ENCODE measurements at regions not wholly inside any gene's neighbourhood (a gene's known extent, or its start where the extent isn't known, plus 50 kb on each side); places are given as distances from the start of the nearest gene placed in this dataset.

- 38 to 79% (median 65%) methylated on average over 1 to 2 of the region's 2 CpGs for WGBS, 5 donors
- Histone ChIP-seq H3K27me3 (replicated peaks in 1 of 7) (no peaks in the 10 kb centered on the region), H3K36me3 (no peaks in the 10 kb centered on the region), H3K4me3 (no peak overlapping the region), H3K27ac (no peak overlapping the region), H3K4me1 (peaks cover 0 to 34% (median 12%) of the 10 kb centered on the region in 6 donors), H3K9me3 (no peaks in the 10 kb centered on the region)
- no peak for TF ChIP-seq POLR2A (IDR thresholded peaks at IDR 0.05)
- TF ChIP-seq POLR2AphosphoS5 (IDR thresholded peaks at IDR 0.05) = no peak
- TF ChIP-seq, protein P1, sequence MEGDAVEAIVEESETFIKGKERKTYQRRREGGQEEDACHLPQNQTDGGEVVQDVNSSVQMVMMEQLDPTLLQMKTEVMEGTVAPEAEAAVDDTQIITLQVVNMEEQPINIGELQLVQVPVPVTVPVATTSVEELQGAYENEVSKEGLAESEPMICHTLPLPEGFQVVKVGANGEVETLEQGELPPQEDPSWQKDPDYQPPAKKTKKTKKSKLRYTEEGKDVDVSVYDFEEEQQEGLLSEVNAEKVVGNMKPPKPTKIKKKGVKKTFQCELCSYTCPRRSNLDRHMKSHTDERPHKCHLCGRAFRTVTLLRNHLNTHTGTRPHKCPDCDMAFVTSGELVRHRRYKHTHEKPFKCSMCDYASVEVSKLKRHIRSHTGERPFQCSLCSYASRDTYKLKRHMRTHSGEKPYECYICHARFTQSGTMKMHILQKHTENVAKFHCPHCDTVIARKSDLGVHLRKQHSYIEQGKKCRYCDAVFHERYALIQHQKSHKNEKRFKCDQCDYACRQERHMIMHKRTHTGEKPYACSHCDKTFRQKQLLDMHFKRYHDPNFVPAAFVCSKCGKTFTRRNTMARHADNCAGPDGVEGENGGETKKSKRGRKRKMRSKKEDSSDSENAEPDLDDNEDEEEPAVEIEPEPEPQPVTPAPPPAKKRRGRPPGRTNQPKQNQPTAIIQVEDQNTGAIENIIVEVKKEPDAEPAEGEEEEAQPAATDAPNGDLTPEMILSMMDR (IDR thresholded peaks at IDR 0.05 in 8 of 11, conservative IDR thresholded peaks at IDR 0.05 in 3 of 11) = no peak
- intact Hi-C loops (cut with DNase I; ENCODE audit: low total_unique reads) = no loop called here
- no peak for DNase-seq
These were observed 263.3 kb upstream of the KLF6 start for GRCh38 chr10:4048236-4048864.

DNA sequence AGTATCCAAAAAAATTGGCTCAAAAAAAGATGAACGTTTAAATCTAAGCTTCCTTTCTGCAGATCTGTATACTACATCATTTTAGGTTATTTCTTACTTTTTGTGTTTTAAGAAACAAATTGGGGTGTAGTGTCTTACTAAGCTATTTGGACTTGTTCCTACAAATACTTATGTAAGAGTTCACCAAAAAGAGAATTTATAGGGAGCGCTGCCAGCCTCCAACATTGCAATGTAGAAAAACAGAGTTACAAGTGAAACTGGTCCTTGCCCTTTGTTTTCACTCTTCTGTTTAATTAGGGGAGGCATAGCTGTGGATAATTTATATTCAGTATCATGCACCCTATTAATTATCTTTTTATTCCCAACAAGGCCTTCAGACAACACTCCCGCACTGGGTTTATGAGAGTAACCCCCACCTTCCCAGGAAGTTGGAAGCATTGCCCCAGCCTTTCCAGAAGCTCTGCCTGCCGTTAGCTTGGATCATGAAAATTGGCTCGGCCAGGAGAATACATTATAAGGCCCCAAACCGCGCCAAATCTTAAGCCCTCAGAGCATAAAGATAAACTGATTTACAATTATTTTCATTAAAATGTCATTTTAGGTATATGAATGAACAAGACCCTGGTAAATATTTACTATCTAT lies 261.8 kb upstream of the KLF6 start:
- Histone ChIP-seq H3K36me3 (no peaks in the 10 kb centered on the region), H3K9me3 (peaks cover 0 to 10% (median 5%) of the 10 kb centered on the region in 8 donors), H3K27ac (no peak overlapping the region), H3K4me1 (peaks cover 0 to 29% (median 13%) of the 10 kb centered on the region in 6 donors), H3K4me3 (no peak overlapping the region), H3K27me3 (replicated peaks in 1 of 7) (no peaks in the 10 kb centered on the region)
- WGBS, 5 donors = 73 to 87% (median 83%) methylated on average over 7 of the region's 7 CpGs
- TF ChIP-seq POLR2AphosphoS5 (IDR thresholded peaks at IDR 0.05) (no peak), POLR2A (IDR thresholded peaks at IDR 0.05) (no peak)
- TF ChIP-seq, protein P1 (IDR thresholded peaks at IDR 0.05 in 8 of 11, conservative IDR thresholded peaks at IDR 0.05 in 3 of 11) = no peak
- no peak for DNase-seq
- intact Hi-C loops (cut with DNase I; ENCODE audit: low total_unique reads) = no loop called here

DNA sequence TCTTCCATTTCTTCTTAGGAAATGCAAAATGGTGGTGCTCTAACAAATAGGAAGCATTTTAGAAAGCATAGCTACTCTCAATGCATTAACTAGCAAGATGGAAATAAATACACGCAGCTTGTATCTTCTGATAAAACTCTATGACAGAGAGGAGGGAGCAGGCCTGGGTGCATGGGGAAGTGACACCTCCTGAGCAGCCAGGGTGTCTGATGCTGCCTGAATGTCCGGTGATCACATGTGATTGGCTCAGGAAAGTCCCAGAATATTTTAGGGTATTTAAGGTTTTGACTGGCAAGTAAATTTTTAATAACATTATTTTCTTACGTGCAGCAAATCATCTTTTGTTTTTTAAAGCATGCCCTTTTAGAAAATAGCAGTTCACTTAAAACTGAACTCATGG lies 261.0 kb upstream of the KLF6 start:
- no peak for TF ChIP-seq POLR2AphosphoS5 (IDR thresholded peaks at IDR 0.05)
- no peak for TF ChIP-seq POLR2A (IDR thresholded peaks at IDR 0.05)
- TF ChIP-seq, protein P1 (IDR thresholded peaks at IDR 0.05 in 8 of 11, conservative IDR thresholded peaks at IDR 0.05 in 3 of 11) = no peak
- 63 to 77% (median 75%) methylated on average over 3 of the region's 3 CpGs for WGBS, 5 donors
- H3K4me1 ChIP-seq = peaks cover 0 to 28% (median 13%) of the 10 kb centered on the region in 6 donors
- no peak overlapping the region for H3K4me3 ChIP-seq
- H3K27ac ChIP-seq = no peak overlapping the region
- intact Hi-C loops (cut with DNase I; ENCODE audit: low total_unique reads) = no loop called here
- H3K27me3 ChIP-seq (replicated peaks in 1 of 7) = no peaks in the 10 kb centered on the region
- H3K9me3 ChIP-seq = peaks cover 0 to 19% (median 13%) of the 10 kb centered on the region in 8 donors
- no peak for DNase-seq
- no peaks in the 10 kb centered on the region for H3K36me3 ChIP-seq

DNA sequence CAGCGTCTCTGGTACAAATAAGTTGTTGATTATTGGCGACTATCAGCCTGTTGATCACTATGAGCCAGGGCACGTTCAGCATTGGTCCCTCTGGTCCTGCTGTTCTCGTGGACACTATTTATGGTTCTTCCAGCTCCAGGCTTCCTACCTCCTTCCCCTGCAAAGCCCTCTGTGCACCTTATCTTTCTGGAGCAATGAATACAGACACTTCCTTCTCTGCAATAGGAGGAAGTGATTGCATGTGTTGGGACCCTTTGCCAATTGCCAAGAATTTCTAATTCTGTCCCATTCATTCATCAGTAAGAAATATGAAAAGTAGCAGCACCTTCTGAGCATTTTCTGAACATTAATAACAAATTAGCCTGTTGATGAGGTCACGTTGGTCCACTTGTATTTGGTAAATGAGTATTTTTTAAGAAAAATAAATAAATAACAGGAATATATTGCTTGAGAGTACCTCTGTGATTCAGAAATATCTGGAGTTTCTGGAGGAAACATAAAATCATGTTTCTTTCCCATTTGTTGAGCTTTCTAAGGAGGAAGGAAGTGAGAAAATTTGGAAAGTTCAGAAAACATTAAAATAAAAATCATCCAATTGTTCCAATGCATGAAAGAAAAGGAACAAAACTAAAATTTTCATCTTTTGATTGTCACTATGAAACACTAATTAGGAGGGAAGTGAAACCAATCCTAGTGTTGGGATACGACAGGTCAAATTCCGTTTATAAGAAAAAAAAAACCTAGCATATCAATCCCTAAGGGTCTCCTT lies 259.1 kb upstream of the KLF6 start:
- no peaks in the 10 kb centered on the region for H3K27me3 ChIP-seq (replicated peaks in 1 of 7)
- WGBS, 5 donors = 39 to 53% (median 46%) methylated on average over 7 of the region's 7 CpGs
- DNase-seq = no peak
- TF ChIP-seq POLR2AphosphoS5 (IDR thresholded peaks at IDR 0.05) = peak in 1 of 3 donors; percentile 57
- TF ChIP-seq POLR2A (IDR thresholded peaks at IDR 0.05) = no peak
- TF ChIP-seq, protein P1 (IDR thresholded peaks at IDR 0.05 in 8 of 11, conservative IDR thresholded peaks at IDR 0.05 in 3 of 11) = no peak
- H3K4me3 ChIP-seq = no peak overlapping the region
- H3K27ac ChIP-seq = peak overlapping the region in 1 of 8 donors; percentile 21
- intact Hi-C loops (cut with DNase I; ENCODE audit: low total_unique reads) = no loop called here
- H3K36me3 ChIP-seq = no peaks in the 10 kb centered on the region
- peaks cover 0 to 24% (median 16%) of the 10 kb centered on the region in 8 donors for H3K9me3 ChIP-seq
- peaks cover 0 to 17% (median 12%) of the 10 kb centered on the region in 6 donors for H3K4me1 ChIP-seq
